ENCODE measurements at regions not wholly inside any gene's neighbourhood (a gene's known extent, or its start where the extent isn't known, plus 50 kb on each side); places are given as distances from the start of the nearest gene placed in this dataset.

GRCh38 chr4:27911047-27911446 lies 1050.4 kb downstream of the STIM2 start:
- Histone ChIP-seq H3K36me3 (ENCODE audit: control insufficient read depth, insufficient read depth, low read length) (no peaks in the 10 kb centered on the region), H3K9ac (ENCODE audit: low read length) (no peak overlapping the region), H3K27ac (ENCODE audit: low read depth, low read length) (no peak overlapping the region), H3K27me3 (ENCODE audit: control insufficient read depth, insufficient read depth, low read length) (no peaks in the 10 kb centered on the region), H3K4me1 (ENCODE audit: control insufficient read depth, insufficient read depth, low read length) (no peaks in the 10 kb centered on the region), H3K4me3 (ENCODE audit: low read length) (no peak overlapping the region)

GRCh38 chr4:27913738-27914137 lies 1053.1 kb downstream of the STIM2 start:
- H3K27ac ChIP-seq (ENCODE audit: low read depth, low read length): no peak overlapping the region
- H3K36me3 ChIP-seq (ENCODE audit: control insufficient read depth, insufficient read depth, low read length): no peaks in the 10 kb centered on the region
- no peaks in the 10 kb centered on the region for H3K27me3 ChIP-seq (ENCODE audit: control insufficient read depth, insufficient read depth, low read length)
- no peaks in the 10 kb centered on the region for H3K4me1 ChIP-seq (ENCODE audit: control insufficient read depth, insufficient read depth, low read length)
- H3K9ac ChIP-seq (ENCODE audit: low read length): no peak overlapping the region
- no peak overlapping the region for H3K4me3 ChIP-seq (ENCODE audit: low read length)

- H3K4me3 ChIP-seq (ENCODE audit: low read length): no peak overlapping the region
Measured at GRCh38 chr4:27915822-27916221, 1055.2 kb downstream of the STIM2 start.

GRCh38 chr4:27916452-27917184 lies 1056.0 kb downstream of the STIM2 start:
- Histone ChIP-seq H3K27me3 (ENCODE audit: control insufficient read depth, insufficient read depth, low read length) (no peaks in the 10 kb centered on the region), H3K9ac (ENCODE audit: low read length) (no peak overlapping the region), H3K4me1 (ENCODE audit: control insufficient read depth, insufficient read depth, low read length) (no peaks in the 10 kb centered on the region), H3K4me3 (ENCODE audit: low read length) (no peak overlapping the region), H3K27ac (ENCODE audit: low read depth, low read length) (no peak overlapping the region), H3K36me3 (ENCODE audit: control insufficient read depth, insufficient read depth, low read length) (no peaks in the 10 kb centered on the region)

More at GRCh38 chr4:27915822-27916221, 1055.2 kb downstream of the STIM2 start:
- no peaks in the 10 kb centered on the region for H3K36me3 ChIP-seq (ENCODE audit: control insufficient read depth, insufficient read depth, low read length)
- H3K27ac ChIP-seq (ENCODE audit: low read depth, low read length): no peak overlapping the region
- no peaks in the 10 kb centered on the region for H3K27me3 ChIP-seq (ENCODE audit: control insufficient read depth, insufficient read depth, low read length)
- H3K9ac ChIP-seq (ENCODE audit: low read length): no peak overlapping the region
- no peaks in the 10 kb centered on the region for H3K4me1 ChIP-seq (ENCODE audit: control insufficient read depth, insufficient read depth, low read length)

GRCh38 chr4:27917381-27917780 lies 1056.7 kb downstream of the STIM2 start:
- no peak overlapping the region for H3K4me3 ChIP-seq (ENCODE audit: low read length)
- H3K27me3 ChIP-seq (ENCODE audit: control insufficient read depth, insufficient read depth, low read length): no peaks in the 10 kb centered on the region
- H3K27ac ChIP-seq (ENCODE audit: low read depth, low read length): no peak overlapping the region
- H3K36me3 ChIP-seq (ENCODE audit: control insufficient read depth, insufficient read depth, low read length): no peaks in the 10 kb centered on the region
- no peak overlapping the region for H3K9ac ChIP-seq (ENCODE audit: low read length)
- no peaks in the 10 kb centered on the region for H3K4me1 ChIP-seq (ENCODE audit: control insufficient read depth, insufficient read depth, low read length)

GRCh38 chr4:27921231-27921630 lies 1060.6 kb downstream of the STIM2 start:
- H3K36me3 ChIP-seq (ENCODE audit: control insufficient read depth, insufficient read depth, low read length): no peaks in the 10 kb centered on the region
- H3K4me3 ChIP-seq (ENCODE audit: low read length): no peak overlapping the region
- H3K27ac ChIP-seq (ENCODE audit: low read depth, low read length): no peak overlapping the region
- no peak overlapping the region for H3K9ac ChIP-seq (ENCODE audit: low read length)
- H3K27me3 ChIP-seq (ENCODE audit: control insufficient read depth, insufficient read depth, low read length): no peaks in the 10 kb centered on the region
- no peaks in the 10 kb centered on the region for H3K4me1 ChIP-seq (ENCODE audit: control insufficient read depth, insufficient read depth, low read length)

GRCh38 chr4:27928761-27929540 lies 1068.3 kb downstream of the STIM2 start:
- H3K27ac ChIP-seq (ENCODE audit: low read depth, low read length): no peak overlapping the region

GRCh38 chr4:27930291-27930690 lies 1069.7 kb downstream of the STIM2 start:
- no peak overlapping the region for H3K27ac ChIP-seq (ENCODE audit: low read depth, low read length)
- H3K36me3 ChIP-seq (ENCODE audit: control insufficient read depth, insufficient read depth, low read length): no peaks in the 10 kb centered on the region
- H3K4me1 ChIP-seq (ENCODE audit: control insufficient read depth, insufficient read depth, low read length): no peaks in the 10 kb centered on the region
- H3K4me3 ChIP-seq (ENCODE audit: low read length): no peak overlapping the region
- H3K9ac ChIP-seq (ENCODE audit: low read length): no peak overlapping the region
- no peaks in the 10 kb centered on the region for H3K27me3 ChIP-seq (ENCODE audit: control insufficient read depth, insufficient read depth, low read length)

More at GRCh38 chr4:27928761-27929540, 1068.3 kb downstream of the STIM2 start:
- Histone ChIP-seq H3K4me1 (ENCODE audit: control insufficient read depth, insufficient read depth, low read length) (no peaks in the 10 kb centered on the region), H3K9ac (ENCODE audit: low read length) (no peak overlapping the region), H3K27me3 (ENCODE audit: control insufficient read depth, insufficient read depth, low read length) (no peaks in the 10 kb centered on the region), H3K36me3 (ENCODE audit: control insufficient read depth, insufficient read depth, low read length) (no peaks in the 10 kb centered on the region), H3K4me3 (ENCODE audit: low read length) (no peak overlapping the region)

- Histone ChIP-seq H3K27me3 (ENCODE audit: control insufficient read depth, insufficient read depth, low read length) (no peaks in the 10 kb centered on the region), H3K9ac (ENCODE audit: low read length) (no peak overlapping the region), H3K27ac (ENCODE audit: low read depth, low read length) (no peak overlapping the region), H3K4me1 (ENCODE audit: control insufficient read depth, insufficient read depth, low read length) (no peaks in the 10 kb centered on the region), H3K36me3 (ENCODE audit: control insufficient read depth, insufficient read depth, low read length) (no peaks in the 10 kb centered on the region), H3K4me3 (ENCODE audit: low read length) (no peak overlapping the region)
Measured at GRCh38 chr4:27930976-27931375, 1070.3 kb downstream of the STIM2 start.

- Histone ChIP-seq H3K9ac (ENCODE audit: low read length) (no peak overlapping the region), H3K4me3 (ENCODE audit: low read length) (no peak overlapping the region), H3K4me1 (ENCODE audit: control insufficient read depth, insufficient read depth, low read length) (no peaks in the 10 kb centered on the region), H3K27ac (ENCODE audit: low read depth, low read length) (no peak overlapping the region), H3K36me3 (ENCODE audit: control insufficient read depth, insufficient read depth, low read length) (no peaks in the 10 kb centered on the region), H3K27me3 (ENCODE audit: control insufficient read depth, insufficient read depth, low read length) (no peaks in the 10 kb centered on the region)
Measured at GRCh38 chr4:27931584-27931983, 1070.9 kb downstream of the STIM2 start.

- Histone ChIP-seq H3K27me3 (ENCODE audit: control insufficient read depth, insufficient read depth, low read length) (no peaks in the 10 kb centered on the region), H3K27ac (ENCODE audit: low read depth, low read length) (no peak overlapping the region), H3K4me1 (ENCODE audit: control insufficient read depth, insufficient read depth, low read length) (no peaks in the 10 kb centered on the region), H3K4me3 (ENCODE audit: low read length) (no peak overlapping the region), H3K9ac (ENCODE audit: low read length) (no peak overlapping the region), H3K36me3 (ENCODE audit: control insufficient read depth, insufficient read depth, low read length) (no peaks in the 10 kb centered on the region)
Measured at GRCh38 chr4:27934871-27935270, 1074.2 kb downstream of the STIM2 start.

GRCh38 chr4:27946799-27947198 lies 1086.2 kb downstream of the STIM2 start:
- Histone ChIP-seq H3K27me3 (ENCODE audit: control insufficient read depth, insufficient read depth, low read length) (no peaks in the 10 kb centered on the region), H3K4me1 (ENCODE audit: control insufficient read depth, insufficient read depth, low read length) (no peaks in the 10 kb centered on the region), H3K36me3 (ENCODE audit: control insufficient read depth, insufficient read depth, low read length) (no peaks in the 10 kb centered on the region), H3K27ac (ENCODE audit: low read depth, low read length) (no peak overlapping the region), H3K4me3 (ENCODE audit: low read length) (no peak overlapping the region), H3K9ac (ENCODE audit: low read length) (no peak overlapping the region)

GRCh38 chr4:27947302-27947701 lies 1086.7 kb downstream of the STIM2 start:
- H3K36me3 ChIP-seq (ENCODE audit: control insufficient read depth, insufficient read depth, low read length): no peaks in the 10 kb centered on the region
- H3K4me1 ChIP-seq (ENCODE audit: control insufficient read depth, insufficient read depth, low read length): no peaks in the 10 kb centered on the region
- no peaks in the 10 kb centered on the region for H3K27me3 ChIP-seq (ENCODE audit: control insufficient read depth, insufficient read depth, low read length)
- no peak overlapping the region for H3K9ac ChIP-seq (ENCODE audit: low read length)
- H3K27ac ChIP-seq (ENCODE audit: low read depth, low read length): no peak overlapping the region
- H3K4me3 ChIP-seq (ENCODE audit: low read length): no peak overlapping the region
